Left renal cortex interstitium (tissue), 4 donors: ENCODE measurements at regions not wholly inside any gene's neighbourhood (a gene's known extent, or its start where the extent isn't known, plus 50 kb on each side); places are given as distances from the start of the nearest gene placed in this dataset.

ENCODE experiments used
- DNase-seq, 4 donors: peaks; one replicate each; pipeline ENCODE4 v3.0.0-alpha.2; 2013; ENCODE audit warnings: low read depth in 4 of 4, low spot score in 2 of 4, missing footprints in 1 of 4

- DNase-seq, result no peak
Measured at GRCh38 chr14:62347562-62348011, 585.4 kb downstream of the SNAPC1 start.

GRCh38 chr14:62357362-62357761, 595.1 kb downstream of the SNAPC1 start:
- no peak for DNase-seq

- DNase-seq, result no peak
Measured at GRCh38 chr14:62364161-62364560, 601.9 kb downstream of the SNAPC1 start.

GRCh38 chr14:62364800-62365280, 602.6 kb downstream of the SNAPC1 start:
- DNase-seq, result no peak

GRCh38 chr14:62369919-62370560, 607.8 kb downstream of the SNAPC1 start:
- DNase-seq, result no peak

GRCh38 chr14:62373944-62374343, 611.7 kb downstream of the SNAPC1 start:
- DNase-seq, result no peak

- DNase-seq, result no peak
Measured at GRCh38 chr14:62378057-62378456, 615.8 kb downstream of the SNAPC1 start.

GRCh38 chr14:62381311-62382070, 619.3 kb downstream of the SNAPC1 start:
- DNase-seq, result no peak

GRCh38 chr14:62409169-62409568, 636.1 kb downstream of the KCNH5 start:
- no peak for DNase-seq

- DNase-seq, result no peak
Measured at GRCh38 chr14:62409626-62410300, 635.5 kb downstream of the KCNH5 start.

GRCh38 chr14:62420847-62421246, 624.4 kb downstream of the KCNH5 start:
- DNase-seq, result peak in 1 of 4 donors; percentile 4

GRCh38 chr14:62428429-62429203, 616.6 kb downstream of the KCNH5 start:
- no peak for DNase-seq

- no peak for DNase-seq
Measured at GRCh38 chr14:62429683-62430082, 615.6 kb downstream of the KCNH5 start.

GRCh38 chr14:62431496-62431895, 613.8 kb downstream of the KCNH5 start:
- no peak for DNase-seq

GRCh38 chr14:62432955-62433354, 612.3 kb downstream of the KCNH5 start:
- no peak for DNase-seq

- DNase-seq, result no peak
Measured at GRCh38 chr14:62436261-62436660, 609.0 kb downstream of the KCNH5 start.

GRCh38 chr14:62439210-62439609, 606.0 kb downstream of the KCNH5 start:
- no peak for DNase-seq

- DNase-seq, result no peak
Measured at GRCh38 chr14:62443796-62444195, 601.5 kb downstream of the KCNH5 start.

GRCh38 chr14:62445570-62445969, 599.7 kb downstream of the KCNH5 start:
- DNase-seq, result no peak

- DNase-seq, result no peak
Measured at GRCh38 chr14:62451221-62451620, 594.0 kb downstream of the KCNH5 start.

- no peak for DNase-seq
Measured at GRCh38 chr14:62453226-62453625, 592.0 kb downstream of the KCNH5 start.
